ENCODE measurements at regions not wholly inside any gene's neighbourhood (a gene's known extent, or its start where the extent isn't known, plus 50 kb on each side); places are given as distances from the start of the nearest gene placed in this dataset.

- no peak for DNase-seq (ENCODE audit: low read depth)
- no peak for TF ChIP-seq CTCF (conservative IDR thresholded peaks at IDR 0.05; ENCODE audit: low read length)
- no peak overlapping the region for H3K4me3 ChIP-seq (ENCODE audit: low read length)
These were observed 258.0 kb upstream of the SEMA3A start for GRCh38 chr7:84452618-84453017.

GRCh38 chr7:84450772-84451171, 256.2 kb upstream of the SEMA3A start:
- no peak for TF ChIP-seq CTCF (conservative IDR thresholded peaks at IDR 0.05; ENCODE audit: low read length)
- no peak overlapping the region for H3K4me3 ChIP-seq (ENCODE audit: low read length)
- no peak for DNase-seq (ENCODE audit: low read depth)

GRCh38 chr7:84447636-84448293, 253.2 kb upstream of the SEMA3A start:
- H3K4me3 ChIP-seq (ENCODE audit: low read length) = no peak overlapping the region
- no peak for TF ChIP-seq CTCF (conservative IDR thresholded peaks at IDR 0.05; ENCODE audit: low read length)
- DNase-seq (ENCODE audit: low read depth) = no peak

GRCh38 chr7:84446991-84447480, 252.4 kb upstream of the SEMA3A start:
- DNase-seq (ENCODE audit: low read depth) = no peak
- TF ChIP-seq CTCF (conservative IDR thresholded peaks at IDR 0.05; ENCODE audit: low read length) = no peak
- H3K4me3 ChIP-seq (ENCODE audit: low read length) = no peak overlapping the region

- DNase-seq (ENCODE audit: low read depth) = no peak
- H3K4me3 ChIP-seq (ENCODE audit: low read length) = no peak overlapping the region
- no peak for TF ChIP-seq CTCF (conservative IDR thresholded peaks at IDR 0.05; ENCODE audit: low read length)
These were observed 231.2 kb upstream of the SEMA3A start for GRCh38 chr7:84425702-84426259.

GRCh38 chr7:84422790-84423189, 228.2 kb upstream of the SEMA3A start:
- H3K4me3 ChIP-seq (ENCODE audit: low read length) = no peak overlapping the region
- TF ChIP-seq CTCF (conservative IDR thresholded peaks at IDR 0.05; ENCODE audit: low read length) = no peak
- peak; percentile 3 for DNase-seq (ENCODE audit: low read depth)

Measured in AG10803 (cell line).